GM10248 (cell line): ENCODE measurements at regions not wholly inside any gene's neighbourhood (a gene's known extent, or its start where the extent isn't known, plus 50 kb on each side); places are given as distances from the start of the nearest gene placed in this dataset.

Experiments
- CTCF ChIA-PET: fragments of 300-600 bp; sonication (Branson Sonifier 250); formaldehyde crosslinking; extraction: SDS; loops from one replicate; lab custom pipeline; 2021; ENCODE audit warnings: antibody characterized with exemption; lab: Yijun Ruan, JAX
- POLR2A ChIA-PET: fragments of 350-650 bp; sonication (Branson Sonifier 250); formaldehyde crosslinking; extraction: SDS; loops from one replicate; lab custom pipeline; 2020; ENCODE audit warnings: antibody characterized with exemption; lab: Yijun Ruan, JAX
- DNase-seq: peaks from one replicate; pipeline ENCODE4 v3.0.0; 2012; ENCODE audit errors: extremely low spot score
- CTCF ChIP-seq: IDR thresholded peaks from 2 replicates; pipeline ENCODE4 v1.5.1; 2012; ENCODE audit warnings: mild to moderate bottlenecking, low read depth; ENCODE audit errors: extremely low read depth, missing control alignments, control extremely low read depth

GRCh38 chr1:165067829-165068228 is 288.7 kb downstream of the LMX1A start:
- no peak for TF ChIP-seq CTCF
- ChIA-PET CTCF (interaction anchor here (1.1 to 1.4 kb wide), 4 partner anchors 10 to 1644 kb away, joined by 3 to 4 read pairs (median 3); no protein-coding TSS in a partner anchor), POLR2A (no interaction called here)
- DNase-seq = no peak

- TF ChIP-seq CTCF = no peak
- no peak for DNase-seq
- CTCF ChIA-PET = interaction anchor here (1.1 to 4.0 kb wide), 2 partner anchors 10 to 14 kb away, joined by 3 to 17 read pairs; no protein-coding TSS in a partner anchor
- POLR2A ChIA-PET = no interaction called here
Observed at GRCh38 chr1:165063181-165063965, 293.1 kb downstream of the LMX1A start.

GRCh38 chr1:165062346-165062745 is 294.2 kb downstream of the LMX1A start:
- no peak for DNase-seq
- no peak for TF ChIP-seq CTCF
- POLR2A ChIA-PET = no interaction called here
- CTCF ChIA-PET = interaction anchor here (1.1 to 4.0 kb wide), 2 partner anchors 9 to 11 kb away, joined by 4 to 17 read pairs; no protein-coding TSS in a partner anchor

GRCh38 chr1:165060285-165060793 is 296.2 kb downstream of the LMX1A start:
- CTCF ChIA-PET = no interaction called here

GRCh38 chr1:165057956-165058355 is 298.6 kb downstream of the LMX1A start:
- POLR2A ChIA-PET = no interaction called here
- CTCF ChIA-PET = interaction anchor here (3.5 kb wide), 1 partner anchor 15 kb away, joined by 9 read pairs; no protein-coding TSS in a partner anchor
- no peak for TF ChIP-seq CTCF
- DNase-seq = no peak

More at GRCh38 chr1:165060285-165060793, 296.2 kb downstream of the LMX1A start:
- POLR2A ChIA-PET = no interaction called here
- no peak for DNase-seq
- TF ChIP-seq CTCF = no peak

GRCh38 chr1:165056914-165057313 is 299.6 kb downstream of the LMX1A start:
- POLR2A ChIA-PET = no interaction called here
- no peak for TF ChIP-seq CTCF
- CTCF ChIA-PET = interaction anchor here (2.0 to 3.5 kb wide), 2 partner anchors 9 to 16 kb away, joined by 5 to 9 read pairs; no protein-coding TSS in a partner anchor
- no peak for DNase-seq
